HG02798 (cell line): ENCODE measurements at regions not wholly inside any gene's neighbourhood (a gene's known extent, or its start where the extent isn't known, plus 50 kb on each side); places are given as distances from the start of the nearest gene placed in this dataset.

Source experiments
- ATAC-seq: cut with Tn5 transposase; IDR thresholded peaks from one replicate; pipeline ENCODE4 v1.9.1; 2021; ENCODE audit warnings: mild to moderate bottlenecking; ENCODE audit not compliant: unreplicated experiment, poor library complexity

DNA sequence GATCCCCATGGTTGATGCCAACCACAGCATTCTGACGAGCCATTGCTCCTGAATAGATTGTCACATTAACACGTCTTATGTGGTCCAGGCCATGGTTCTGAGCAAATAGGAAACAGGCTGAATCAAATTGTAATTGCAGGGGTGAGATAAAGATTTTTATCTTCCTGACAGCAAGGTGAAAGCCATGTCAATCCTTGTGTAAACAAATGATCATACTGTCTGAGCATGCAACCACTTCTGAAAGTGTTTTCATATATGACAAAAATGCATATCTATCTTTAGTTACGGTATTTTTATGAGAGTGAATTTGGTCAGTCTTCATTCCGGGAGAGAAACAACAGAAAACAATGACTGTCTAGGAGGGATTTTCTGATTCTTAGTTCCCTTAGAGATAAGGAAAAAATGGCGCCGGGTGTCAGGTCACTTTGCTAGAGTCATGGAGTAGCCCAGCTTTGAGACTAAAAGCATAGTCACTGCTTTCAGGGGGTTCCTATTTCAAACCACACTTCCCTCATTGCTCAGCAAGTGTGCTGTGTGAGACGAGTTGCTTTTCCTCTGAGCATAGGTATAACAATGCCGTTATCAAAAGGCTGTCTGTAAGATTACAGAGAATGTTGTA is 958.9 kb downstream of the DCDC2C start:
- ATAC-seq: no peak

DNA sequence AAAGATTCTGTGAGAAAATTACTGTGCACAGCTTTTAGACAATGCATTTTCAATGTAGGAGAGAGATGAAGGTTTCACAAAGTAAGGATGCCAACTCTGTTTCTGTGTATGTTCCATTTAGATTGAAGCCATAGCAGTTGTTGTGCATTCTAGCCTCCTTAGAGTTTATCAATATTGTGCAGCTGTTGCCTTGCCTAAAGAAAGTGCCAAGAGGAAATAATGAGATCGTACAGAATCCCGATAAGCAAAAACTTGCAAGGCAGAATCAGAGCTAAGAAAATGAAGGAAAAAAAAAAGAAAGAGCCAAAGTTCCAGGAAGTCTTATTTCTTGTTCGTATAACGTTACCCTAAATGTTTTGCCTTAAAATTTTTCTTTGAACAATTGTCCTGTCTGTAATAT is 965.0 kb downstream of the DCDC2C start:
- no peak for ATAC-seq

DNA sequence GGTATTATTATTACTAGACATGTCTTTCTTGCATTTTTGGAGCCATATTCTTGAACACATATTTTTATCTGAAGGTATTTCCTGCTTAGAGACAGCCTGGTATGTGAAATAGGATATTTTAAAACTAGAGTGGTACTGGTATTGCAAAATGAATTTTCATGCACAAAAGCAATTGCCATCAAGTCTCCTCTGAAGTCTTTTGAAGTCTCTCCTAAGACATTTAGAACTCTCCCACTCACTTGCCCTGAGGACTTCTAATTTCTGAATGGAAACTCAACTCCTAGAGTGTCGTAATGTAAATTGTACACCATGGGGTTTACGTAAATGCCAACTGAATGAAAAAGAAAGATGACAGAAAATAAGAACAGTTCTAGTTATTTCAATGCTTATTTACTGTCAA is 967.0 kb downstream of the DCDC2C start:
- no peak for ATAC-seq

DNA sequence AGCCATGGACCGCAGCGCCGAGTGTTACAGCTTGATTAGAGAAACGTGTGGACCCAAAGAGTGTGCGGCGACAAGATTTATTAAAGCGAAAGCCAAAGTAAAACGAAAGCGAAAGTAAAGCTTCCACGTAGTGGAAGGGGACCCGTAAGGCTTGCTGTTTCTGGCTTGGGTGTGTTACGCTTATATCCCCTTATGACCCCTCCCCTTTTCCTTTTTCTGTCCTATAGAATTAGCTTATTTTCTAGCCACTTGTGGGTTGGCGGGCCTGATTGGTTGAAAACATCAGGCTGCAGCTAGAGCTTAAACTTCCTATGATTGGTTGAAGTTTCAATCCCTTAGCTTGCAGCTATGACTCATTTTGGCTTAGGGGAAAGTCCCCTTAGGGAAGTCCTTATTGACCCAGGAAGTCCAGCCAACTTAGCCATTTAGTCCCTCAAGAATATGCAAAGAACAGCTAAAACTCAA is 969.7 kb downstream of the DCDC2C start:
- ATAC-seq: no peak

DNA sequence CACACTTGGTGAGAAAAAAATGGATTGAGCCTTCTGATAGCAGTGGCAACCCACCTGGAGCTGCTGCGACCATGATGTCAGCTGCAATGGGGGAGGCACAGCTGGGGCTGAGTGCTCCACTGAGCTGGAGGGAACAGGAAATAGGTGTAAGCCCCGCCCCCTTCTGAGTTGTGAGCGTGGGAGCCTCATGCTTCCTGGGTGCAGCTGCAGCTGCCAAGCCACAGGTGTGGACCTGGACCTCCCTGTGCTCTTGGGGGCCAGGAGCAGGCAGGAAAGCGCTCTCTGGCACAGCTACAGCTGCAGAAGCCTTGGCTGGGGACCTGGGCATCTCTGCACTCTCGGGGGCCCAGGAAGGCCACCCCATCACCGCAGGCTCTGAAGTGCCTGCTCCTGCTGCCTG is 970.6 kb downstream of the DCDC2C start:
- ATAC-seq: peak; percentile 43

DNA sequence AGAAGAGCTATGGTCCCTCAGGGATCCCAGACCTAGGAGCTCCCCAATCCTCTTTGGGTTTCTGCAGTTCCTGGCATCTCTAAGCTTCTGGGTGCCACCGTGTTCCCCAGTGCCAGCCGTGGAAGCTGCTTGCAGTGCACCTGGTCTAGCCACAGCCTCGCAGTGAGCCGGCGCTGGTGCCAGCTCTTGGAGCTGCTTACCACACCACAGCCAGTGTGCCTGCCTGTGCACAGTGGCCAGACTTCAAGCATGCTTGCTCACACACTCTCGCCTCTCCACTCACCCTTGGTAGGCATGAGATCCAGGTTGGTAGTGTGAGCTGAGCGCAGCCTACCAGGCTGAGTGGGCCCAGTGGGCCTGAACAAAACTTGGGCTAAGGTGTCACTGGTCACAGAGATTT is 971.9 kb downstream of the DCDC2C start:
- ATAC-seq: no peak

DNA sequence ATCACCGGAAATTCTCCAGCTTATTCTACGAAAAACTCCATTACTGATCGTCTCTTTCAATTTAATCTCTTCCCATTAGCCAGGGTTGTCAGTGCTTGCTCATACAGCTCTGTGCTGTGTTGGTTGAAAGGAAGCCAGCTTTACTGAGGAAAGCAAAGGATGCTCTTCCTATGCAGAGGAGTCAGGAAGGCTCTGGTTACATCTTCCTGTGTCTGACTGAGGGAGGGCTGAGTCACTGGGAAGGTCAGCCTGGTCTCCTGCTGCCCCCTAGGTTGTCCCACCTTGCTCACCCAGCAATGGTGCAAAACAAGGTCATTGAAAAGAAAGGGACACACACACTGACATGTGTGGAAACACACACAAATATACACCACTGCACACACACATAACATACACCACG is 975.6 kb downstream of the DCDC2C start:
- no peak for ATAC-seq

DNA sequence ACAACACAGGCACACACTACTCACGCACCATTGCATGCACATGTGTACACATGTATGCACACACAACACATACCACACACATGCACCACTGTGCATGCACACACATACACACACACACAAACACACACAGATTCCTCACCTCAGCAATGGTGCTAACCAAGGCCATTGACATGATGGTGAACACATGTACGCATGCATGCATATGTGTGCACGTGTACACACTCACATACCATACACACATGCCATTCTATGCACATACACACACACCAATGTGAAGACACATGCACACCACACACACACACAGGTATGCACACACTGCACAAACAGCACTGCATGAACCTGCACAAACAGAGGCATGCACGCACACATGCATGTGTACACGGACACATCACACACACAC is 976.0 kb downstream of the DCDC2C start:
- ATAC-seq: no peak

DNA sequence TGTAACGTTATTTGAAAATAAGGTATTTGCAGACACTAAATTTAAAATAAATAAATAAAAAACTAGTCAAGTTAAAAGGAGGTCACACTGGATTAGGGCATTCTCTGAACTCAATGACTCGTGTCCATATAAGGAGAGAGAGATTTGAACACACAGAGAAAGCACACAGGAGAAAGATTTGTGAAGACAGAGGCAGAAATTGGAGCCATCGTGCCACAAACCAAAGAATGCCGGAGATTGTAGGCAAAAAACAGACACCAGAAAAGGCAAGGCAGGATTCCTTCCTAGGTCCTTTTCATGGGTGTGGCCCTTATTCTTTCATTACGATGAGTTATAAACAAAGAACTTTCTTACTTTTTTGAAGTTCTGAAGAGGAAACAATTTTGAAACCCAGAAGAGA is 981.5 kb downstream of the DCDC2C start:
- ATAC-seq: no peak

DNA sequence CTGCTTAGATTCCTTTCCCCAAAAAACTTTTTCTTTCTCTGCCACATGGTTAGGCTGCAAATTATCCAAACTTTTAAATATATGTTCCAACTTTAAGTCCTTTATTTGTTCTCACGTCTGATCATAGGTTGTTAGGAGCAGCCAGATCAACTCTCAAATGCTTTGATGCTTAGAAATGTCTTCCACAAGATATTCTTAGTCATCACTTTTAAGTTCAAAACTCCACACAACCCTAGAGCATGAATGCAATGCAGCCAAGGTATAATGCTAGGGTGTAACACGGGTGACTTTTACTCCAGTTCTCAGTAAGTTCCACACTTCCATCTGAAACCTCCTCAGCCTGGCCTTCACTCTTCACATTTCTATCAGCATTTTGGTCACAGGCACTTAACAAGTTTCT is 987.5 kb downstream of the DCDC2C start:
- no peak for ATAC-seq

DNA sequence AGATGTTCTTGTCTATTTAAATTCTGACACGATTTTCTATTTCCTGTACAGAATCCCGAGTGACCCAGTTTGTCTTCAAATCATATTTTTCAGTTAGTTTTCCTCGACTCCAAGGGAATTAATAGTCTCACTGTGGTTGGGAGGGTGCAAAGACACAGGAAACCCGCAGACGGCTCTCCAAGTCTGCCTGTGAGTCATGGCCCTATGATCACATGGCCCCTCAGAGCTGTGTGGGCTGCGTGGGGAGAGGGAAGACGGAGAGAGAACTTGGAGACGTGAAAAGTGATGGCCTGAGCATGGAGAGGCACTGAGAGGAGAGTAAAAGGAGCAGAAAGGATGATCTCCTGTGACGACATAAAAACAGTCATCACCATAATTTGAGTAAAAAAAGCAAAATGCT is 989.9 kb downstream of the DCDC2C start:
- ATAC-seq: no peak

DNA sequence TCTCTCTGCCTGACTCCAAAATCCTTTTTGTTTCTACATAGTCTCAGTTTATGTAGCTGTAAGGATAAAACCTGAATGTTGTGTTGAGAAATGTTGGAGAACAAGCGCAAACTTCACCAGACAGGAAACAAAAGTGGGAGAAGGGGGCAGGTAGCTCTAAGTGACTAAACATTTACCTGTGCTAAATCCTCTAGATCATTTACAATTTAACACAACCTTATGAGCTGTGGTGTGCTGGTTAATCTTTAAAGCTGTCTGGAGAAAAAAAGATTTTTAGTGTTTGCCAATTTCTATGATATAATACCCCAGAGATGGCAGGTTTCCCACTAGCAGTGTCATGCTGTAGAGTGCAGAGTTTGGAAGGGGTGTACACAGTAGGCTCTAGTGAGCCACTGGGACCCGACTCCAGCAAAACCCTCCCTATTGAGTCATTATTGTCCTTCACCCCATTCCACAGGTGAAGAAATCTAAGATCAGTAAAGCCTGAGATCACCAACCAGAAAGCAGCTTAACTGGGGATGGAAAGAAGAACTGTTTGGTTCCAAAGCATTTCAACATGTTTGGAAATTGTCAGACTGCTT is 992.0 kb downstream of the DCDC2C start:
- ATAC-seq: no peak

DNA sequence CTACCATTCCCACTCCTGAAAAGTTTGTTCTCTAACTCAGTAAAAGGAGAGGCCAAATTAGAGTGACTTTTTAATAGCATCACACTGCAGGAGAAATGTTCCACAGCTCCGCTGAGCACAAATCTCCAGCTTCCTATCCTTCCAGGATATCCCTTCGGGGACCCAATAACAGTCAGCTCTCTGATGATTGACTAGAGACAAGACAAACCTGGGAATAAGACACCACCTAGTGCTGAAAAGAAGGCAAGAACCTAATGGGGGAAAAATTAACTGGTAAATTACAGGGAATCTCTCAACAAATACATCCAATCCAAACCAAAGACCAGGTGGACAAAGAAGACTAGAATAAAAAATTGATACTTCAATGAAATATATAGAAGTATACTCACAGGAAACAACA is 977.1 kb upstream of the SOX11 start:
- no peak for ATAC-seq

DNA sequence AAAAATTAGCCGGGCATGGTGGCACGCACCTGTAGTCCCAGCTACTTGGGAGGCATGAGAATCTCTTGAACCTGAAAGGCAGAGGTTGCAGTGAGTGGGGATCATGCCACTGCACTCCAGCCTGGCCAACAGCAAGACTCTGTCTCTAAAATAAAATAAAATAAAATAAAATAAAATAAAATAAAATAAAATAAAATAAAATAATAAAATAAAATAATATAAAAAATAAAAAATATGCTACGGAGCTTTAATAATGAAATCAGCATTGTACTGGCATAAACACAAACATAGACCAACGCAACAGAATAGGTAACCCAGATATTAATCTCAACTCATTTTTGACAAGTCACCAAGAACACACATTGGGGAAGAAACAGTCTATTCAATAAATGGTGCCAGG is 973.4 kb upstream of the SOX11 start:
- no peak for ATAC-seq

DNA sequence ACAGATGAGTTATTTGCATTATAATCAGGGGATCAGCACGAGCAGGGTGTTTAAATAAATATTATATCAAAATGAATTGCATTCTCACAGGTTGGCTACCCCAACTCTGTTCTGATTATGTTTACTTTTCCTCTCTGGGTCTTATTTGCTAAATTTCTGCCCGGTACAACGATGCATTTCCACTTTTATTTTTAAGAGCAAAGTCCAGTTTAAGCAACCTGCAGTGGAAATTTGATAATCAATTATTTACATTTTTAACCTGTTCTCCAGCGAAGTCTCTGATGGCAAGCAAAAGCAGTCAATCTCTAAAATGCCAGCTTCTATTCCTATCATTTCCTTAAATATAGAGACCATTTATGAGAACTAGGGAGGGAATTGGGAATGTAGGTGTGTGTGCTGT is 966.6 kb upstream of the SOX11 start:
- no peak for ATAC-seq

DNA sequence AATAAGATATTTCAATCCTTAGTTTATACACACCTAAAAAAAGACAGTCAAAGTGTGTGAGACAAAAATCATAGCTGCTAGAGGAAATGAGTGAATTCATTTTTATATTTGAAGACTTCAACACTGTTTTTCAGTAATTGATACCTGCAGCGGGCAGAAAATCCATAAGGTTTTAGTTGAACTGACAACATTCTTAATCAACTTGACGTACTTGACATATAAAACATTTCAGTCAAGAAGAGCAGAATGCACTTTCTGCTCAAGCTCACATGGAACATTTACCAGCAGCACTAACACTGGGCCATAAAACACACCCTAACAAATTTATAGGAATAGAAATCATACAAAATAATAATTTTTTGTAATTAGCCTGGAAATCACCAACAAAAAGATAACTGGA is 959.6 kb upstream of the SOX11 start:
- ATAC-seq: no peak

DNA sequence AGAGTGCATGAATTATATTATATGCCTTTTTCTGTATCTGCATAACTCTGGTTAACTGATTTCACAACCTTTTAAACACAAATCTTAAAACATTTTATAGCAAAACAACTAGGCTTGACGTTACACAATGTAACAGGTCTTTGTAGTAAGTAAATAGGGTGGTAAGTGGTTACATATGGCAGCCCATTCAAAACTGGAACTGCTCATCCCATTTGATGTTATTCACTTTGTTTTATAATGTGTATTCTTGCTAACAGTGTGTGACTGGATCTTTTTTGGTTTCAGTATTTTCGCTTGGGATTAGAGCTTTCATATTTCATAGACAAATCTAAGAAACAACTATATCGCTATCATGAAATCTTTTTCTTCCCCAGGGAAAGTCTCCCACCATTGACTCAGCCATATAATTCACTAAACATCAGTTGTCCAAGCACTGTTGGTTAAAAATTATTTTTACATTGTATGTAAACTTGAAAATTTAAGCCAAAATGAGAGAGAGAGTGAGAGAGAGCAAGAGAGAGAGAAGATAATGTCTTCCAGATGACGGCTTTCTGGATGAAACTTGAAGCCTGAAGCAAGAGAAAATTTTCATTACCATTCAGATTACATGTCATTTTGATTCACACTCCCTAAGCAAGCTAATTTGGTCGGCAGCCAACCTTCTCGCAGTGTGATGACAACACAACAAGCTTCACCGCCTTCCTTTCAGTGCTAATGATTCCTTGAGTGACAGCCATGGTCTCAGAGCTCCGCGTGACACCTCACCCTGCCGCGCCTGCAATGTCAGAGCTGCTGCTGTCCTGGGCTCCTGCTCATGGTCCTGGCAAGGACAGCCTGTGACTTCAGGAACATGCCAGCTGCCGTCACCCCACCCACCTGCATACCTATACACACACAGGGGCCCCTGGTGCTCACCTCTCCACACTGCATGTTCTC is 946.9 kb upstream of the SOX11 start:
- ATAC-seq: no peak

DNA sequence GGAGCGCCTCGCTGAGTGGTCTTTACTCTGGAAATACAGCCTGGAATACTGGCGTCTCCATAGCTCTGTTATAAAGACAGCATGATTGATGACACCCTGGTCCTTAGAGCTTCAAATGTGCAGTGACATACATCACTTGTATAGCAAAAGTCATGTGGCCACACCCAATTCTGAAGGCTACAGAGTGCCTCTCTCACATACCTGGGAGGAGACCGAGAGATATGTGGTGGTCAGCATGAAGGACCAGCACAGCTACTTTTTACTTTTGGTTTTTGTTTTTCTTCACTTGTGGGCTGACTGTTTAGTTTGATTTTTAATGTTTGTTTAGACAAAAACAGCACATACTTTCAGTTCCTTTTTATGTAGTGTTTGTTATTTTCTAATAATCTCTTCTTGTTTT is 938.5 kb upstream of the SOX11 start:
- no peak for ATAC-seq

DNA sequence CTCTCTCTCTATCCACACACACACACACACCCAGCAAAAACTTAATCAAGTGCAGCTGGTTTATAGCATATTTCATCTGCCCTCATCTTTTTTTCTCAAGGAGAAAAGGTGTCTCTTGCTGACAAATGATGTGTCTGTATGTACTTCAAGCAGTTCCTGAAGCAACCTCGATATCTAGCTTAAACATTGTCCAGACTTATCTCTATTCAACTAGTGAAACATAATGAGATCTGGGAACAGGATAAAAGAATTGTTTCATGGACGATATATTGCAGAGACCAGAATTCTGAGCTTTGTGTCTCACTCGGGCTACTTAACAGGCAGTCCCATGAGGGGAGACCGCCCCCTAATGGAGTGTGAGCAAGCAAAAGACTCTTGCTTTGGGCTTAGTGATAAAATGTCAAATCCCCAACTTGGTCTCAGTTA is 929.2 kb upstream of the SOX11 start:
- ATAC-seq: no peak

DNA sequence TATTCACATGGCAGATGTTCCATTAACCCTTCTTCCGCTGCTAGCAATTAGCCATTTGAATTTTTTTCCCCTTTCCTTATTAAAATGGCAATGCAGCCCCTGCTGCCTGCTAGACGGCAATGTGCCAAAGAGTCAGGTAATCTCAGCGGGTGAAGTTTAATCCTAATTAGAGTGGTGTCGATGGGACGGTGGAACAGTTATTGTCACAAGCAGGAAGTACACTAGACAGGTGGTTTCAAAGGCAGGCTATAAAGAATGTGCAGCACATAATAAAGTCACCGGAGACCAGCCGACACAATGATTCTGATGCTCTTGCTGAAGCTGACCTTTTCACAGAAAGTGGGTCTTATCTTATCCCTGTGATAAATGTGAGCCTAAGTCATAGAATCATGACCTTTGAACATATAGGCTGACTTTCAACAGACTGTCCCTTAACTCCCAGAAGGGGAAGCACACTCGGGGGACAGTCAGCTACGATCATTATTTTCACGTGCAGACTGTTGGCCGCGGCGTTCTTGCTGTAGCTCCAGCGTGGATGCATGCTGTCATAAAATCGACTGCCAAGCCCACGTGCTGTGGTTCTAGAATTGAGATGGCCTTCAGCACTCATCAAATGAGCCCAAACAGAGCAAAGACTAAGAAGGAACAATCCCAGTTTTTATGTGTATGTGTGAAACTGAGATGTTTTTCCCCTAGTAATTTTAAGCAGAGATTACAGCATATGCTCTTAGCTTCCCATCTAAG is 926.2 kb upstream of the SOX11 start:
- ATAC-seq: no peak

DNA sequence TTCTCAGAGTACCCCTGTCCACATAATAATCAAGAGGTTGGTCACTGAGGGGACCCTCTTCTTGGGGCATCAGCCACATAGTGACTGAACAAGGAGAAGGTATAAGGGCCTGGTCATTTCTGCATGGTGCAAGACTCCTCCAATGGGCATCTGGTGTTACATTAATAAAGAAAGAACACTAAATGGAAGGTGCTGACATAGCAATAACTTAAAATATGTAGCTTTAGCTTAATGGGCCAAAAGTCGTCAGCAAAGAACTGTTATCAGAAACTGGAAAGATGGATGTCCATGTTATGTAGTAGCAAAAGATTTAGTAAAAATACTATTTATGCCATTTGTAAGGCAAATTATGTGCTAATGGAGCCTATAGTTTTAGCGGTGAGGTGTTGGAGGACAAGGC is 916.5 kb upstream of the SOX11 start:
- ATAC-seq: no peak
